ENCODE measurements at regions not wholly inside any gene's neighbourhood (a gene's known extent, or its start where the extent isn't known, plus 50 kb on each side); places are given as distances from the start of the nearest gene placed in this dataset.
"Not testable (repeated sequence)": the region's sequence is repeated elsewhere in the genome, so short reads cannot be mapped to it uniquely, and the experiment has no call there.

DNA sequence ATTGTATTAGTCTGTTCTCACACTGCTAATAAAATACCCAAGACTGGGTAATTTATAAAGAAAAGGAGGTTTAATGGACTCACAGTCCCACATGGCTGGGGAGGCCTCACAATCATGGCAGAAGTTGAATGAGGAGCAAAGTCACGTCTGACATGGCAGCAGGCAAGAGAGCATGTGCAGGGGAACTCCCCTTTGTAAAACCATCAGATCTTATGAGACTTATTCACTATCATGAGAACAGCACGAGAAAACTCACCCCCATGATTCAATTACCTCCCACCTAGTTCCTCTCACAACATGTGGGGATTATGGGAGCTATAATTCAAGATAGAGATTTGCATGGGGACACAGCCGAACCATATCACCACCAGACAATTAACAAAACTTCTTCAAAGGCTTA, 84.4 kb upstream of the ANKRD1 start:
- not testable (repeated sequence) for DNase-seq

- DNase-seq = peak in 1 of 2 experiments; percentile 38
Observed at GRCh38 chr10:91006001-91006751, 85.3 kb upstream of the ANKRD1 start.

- DNase-seq = no peak
Observed at GRCh38 chr10:91006752-91007346, 86.0 kb upstream of the ANKRD1 start.

- no peak for DNase-seq
Observed at GRCh38 chr10:91007655-91008054, 86.8 kb upstream of the ANKRD1 start.

DNA sequence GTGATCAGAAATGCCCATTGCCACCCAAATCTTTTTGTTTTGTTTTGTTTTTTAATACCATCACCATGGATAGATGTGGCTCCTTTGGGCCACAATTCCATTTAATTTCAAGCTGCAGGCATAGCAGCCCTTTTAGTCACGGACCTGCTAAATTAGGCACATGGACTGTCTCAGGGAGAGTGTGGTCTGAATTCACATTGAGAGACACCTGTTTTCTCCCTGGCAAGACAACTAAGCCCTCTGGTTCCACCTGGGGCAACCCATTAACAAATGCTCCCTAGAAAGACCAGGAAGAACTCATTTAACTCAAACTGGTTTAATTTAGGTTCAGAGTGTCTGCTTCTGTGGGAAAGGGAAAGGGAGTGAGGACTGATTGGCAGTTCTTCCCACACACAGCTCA, 88.2 kb upstream of the ANKRD1 start:
- DNase-seq = no peak

DNA sequence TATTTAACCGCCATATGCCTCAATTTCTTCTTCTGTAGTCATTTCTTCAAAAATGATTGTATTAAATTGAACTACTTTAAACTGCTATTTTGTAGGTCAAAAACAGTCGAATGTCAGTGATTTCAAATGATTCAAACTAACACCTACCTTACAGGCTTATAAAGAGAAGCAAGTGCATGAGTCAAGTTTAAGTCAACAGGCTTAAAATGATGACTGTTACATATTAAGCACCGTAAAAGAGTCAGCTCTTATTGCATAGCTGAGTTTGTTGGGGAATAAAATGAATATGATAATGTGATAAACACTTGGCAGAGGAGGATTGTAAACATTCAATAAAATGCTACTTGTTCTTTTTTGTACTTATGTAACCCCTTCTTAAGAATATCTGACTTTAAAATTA, 90.1 kb upstream of the ANKRD1 start:
- DNase-seq = no peak

- DNase-seq = no peak
Observed at GRCh38 chr10:91012502-91012901, 91.6 kb upstream of the ANKRD1 start.

DNA sequence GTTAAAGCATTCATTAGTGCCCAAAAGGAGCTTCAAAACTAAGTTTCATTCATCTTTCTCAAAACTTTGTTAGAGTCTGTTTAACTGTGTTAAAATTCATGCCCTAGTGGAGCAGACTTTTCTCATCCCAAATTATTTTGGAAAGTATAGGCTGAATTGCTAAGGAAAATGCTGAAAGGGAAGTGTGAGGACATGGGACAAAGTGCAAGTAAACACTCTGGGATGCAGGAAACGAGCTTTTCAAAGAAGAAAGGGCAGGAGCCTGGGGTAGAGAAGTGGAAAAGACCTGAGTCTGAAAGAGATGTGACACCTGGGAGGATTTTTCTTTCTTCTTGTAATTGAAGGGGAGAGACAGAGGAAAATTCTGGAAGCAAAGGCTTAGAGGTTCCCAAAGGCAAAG, 93.1 kb upstream of the ANKRD1 start:
- DNase-seq = no peak

DNA sequence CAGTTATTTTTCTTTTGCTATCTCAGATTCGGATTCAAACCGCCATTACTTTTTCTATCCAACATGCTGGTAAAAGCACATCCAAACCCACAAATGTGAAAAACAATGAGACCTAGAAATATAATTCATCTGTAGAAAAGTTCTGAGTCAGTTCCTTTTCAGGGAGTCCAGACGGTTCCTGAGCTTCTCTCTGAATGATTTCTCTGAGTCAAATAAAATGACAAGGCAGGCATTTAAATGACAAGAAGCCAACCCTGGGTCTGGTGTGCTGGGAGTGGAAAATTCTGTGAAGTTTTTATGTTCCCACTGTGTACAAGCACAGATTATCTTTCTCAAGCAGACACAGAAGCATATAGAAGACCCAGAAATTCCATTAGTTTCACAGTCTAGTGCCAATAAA, 96.3 kb upstream of the ANKRD1 start:
- no peak for DNase-seq

- DNase-seq = no peak
Observed at GRCh38 chr10:91021901-91022300, 101.0 kb upstream of the ANKRD1 start.

- DNase-seq = peak in 1 of 2 experiments; percentile 56
Observed at GRCh38 chr10:91022390-91022789, 101.5 kb upstream of the ANKRD1 start.

GRCh38 chr10:91022924-91023699, 102.2 kb upstream of the ANKRD1 start:
- no peak for DNase-seq

GRCh38 chr10:91023700-91024398, 103.0 kb upstream of the ANKRD1 start:
- DNase-seq = no peak

- no peak for DNase-seq
Observed at GRCh38 chr10:91024541-91024940, 103.7 kb upstream of the ANKRD1 start.

DNA sequence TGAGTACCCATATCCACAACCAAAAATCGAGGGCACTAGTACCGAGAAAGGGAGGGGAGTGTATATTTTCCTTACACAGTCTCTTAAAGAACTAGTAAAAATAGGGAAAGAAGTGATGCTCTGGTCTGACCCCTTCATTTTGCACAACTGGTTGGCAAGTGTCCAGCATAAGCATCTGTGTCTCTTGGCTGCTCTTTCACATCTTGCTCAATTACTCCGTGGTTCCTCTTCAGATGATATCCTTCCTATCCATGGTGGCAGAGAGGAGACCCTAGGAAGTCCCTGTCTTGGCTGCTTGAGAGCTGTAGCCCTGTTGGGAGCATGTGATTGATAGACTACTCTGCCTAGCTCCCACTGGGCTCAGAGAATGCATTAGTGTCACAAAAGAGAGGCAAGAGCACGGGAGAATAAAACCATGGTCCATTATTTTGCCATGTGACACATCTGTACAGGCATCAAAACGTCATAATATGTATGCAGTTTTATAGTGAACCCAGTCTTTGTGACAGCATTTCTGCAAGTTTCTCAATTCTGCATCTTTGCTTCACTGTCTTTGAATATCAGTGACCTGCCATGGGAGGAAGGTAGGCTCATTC, 111.8 kb upstream of the ANKRD1 start:
- DNase-seq = no peak

DNA sequence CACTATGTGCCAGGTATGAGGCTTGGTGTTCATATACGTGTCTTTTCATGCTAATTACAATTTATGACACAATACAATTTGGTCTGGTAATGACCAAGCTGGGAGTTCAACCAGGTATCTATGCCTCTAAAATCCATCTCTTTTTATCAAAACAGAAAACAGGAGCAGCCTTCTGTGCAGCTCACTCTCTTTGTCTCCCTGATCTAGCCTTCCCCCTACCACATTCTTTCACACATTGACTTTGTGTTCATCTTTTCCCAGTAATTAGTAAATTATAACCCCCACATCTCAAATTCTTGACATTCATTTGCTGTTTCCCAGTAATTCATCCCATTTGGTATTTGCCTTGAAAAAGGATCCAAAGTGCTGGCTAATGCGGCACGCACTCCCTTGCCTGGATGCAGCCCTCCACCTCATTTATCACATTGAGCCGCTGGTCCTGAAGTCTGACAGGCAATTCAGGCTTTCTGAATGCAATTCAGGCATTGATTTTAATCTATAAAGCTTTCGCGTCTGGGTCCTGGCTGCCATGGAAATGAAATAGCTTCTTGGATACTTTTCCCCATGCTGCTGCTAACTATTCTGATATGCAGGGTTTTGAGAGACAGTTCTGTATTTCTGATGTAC, 112.5 kb upstream of the ANKRD1 start:
- DNase-seq = no peak

DNA sequence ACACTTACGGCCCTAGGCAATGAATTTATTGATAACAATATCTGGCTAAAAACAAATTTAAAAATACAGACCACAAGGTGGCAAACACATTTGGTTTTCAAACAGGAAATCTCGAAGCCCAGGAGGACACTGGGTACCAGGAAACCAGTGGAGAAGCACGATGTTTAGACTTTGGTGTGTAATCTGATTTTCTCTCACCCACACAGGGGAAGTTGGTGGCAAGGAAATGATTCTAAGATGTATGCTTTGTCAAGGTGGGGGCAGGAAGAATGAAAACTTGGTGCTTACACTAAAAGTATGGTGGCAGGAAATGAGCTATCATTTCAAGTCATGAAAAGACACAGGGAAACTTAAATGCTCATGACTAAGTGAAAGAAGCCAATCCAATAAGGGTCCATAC, 113.2 kb upstream of the ANKRD1 start:
- no peak for DNase-seq

DNA sequence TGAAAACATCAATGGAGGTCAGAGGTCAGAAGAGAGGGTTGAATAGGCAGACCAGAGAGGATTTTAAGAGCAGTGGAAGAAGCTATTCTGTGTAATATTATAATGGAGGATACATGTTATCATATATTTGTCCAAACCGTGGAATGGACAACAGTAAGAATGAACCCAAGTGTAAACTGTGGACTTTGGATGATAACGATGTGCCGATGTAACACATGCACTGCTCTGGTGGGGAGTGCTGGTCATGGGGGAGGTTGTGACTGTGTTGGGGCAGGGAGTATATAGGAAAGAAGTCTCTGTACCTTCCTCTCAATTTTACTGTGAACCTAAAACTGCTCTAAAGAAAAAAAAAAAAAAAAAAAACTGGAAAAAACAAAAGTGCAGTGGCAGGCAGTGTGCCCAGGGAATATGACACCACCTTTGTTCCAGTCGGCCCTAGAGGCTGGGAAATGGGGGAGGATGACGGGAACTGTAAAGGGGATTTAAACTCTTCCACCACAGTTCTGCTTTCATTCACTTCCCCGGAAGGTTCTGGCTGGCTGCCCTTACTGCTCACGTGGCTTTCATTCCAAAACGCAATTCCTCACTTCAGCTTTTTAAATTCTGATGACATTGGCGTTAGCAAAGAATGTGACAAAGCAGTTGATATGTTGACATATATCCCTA, 113.7 kb upstream of the ANKRD1 start:
- DNase-seq = no peak

GRCh38 chr10:91035650-91036292, 114.9 kb upstream of the ANKRD1 start:
- DNase-seq = no peak

- no peak for DNase-seq
Observed at GRCh38 chr10:91036807-91037411, 116.0 kb upstream of the ANKRD1 start.

GRCh38 chr10:91038971-91039370, 118.1 kb upstream of the ANKRD1 start:
- DNase-seq = peak in 1 of 2 experiments; percentile 4
